ENCODE measurements at regions not wholly inside any gene's neighbourhood (a gene's known extent, or its start where the extent isn't known, plus 50 kb on each side); places are given as distances from the start of the nearest gene placed in this dataset.

DNA sequence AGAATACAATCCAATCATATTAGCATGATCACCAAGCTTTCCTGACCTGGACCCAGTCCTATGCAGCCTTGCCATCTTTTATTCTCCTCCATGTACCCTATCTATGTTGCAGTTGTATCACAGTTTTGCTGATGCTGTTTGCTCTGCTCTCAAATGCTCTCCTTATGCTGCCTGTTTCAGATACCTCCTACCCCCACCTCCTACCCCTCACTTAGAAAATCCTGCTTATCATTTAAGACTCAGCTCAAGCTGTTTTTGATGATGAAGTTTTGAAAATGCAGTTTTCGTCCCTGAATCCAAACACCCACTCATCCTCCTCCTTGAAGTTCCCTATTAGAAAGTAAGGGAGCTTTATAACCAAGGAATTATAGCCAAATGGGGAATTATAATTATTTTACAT, 457.4 kb upstream of the ATP2B1 start:
- 76 to 85% (median 83%) methylated on average over 1 of the region's 1 CpG for WGBS, 5 donors
- Histone ChIP-seq H3K36me3 (no peaks in the 10 kb centered on the region), H3K27me3 (no peaks in the 10 kb centered on the region), H3K4me3 (no peak overlapping the region), H3K4me1 (no peaks in the 10 kb centered on the region), H3K27ac (no peak overlapping the region), H3K9me3 (peaks cover 0 to 2% (median 0%) of the 10 kb centered on the region in 4 donors)
- intact Hi-C loops (cut with DNase I; ENCODE audit: low total_unique reads): no loop called here
- DNase-seq: no peak
- TF ChIP-seq, protein P1, sequence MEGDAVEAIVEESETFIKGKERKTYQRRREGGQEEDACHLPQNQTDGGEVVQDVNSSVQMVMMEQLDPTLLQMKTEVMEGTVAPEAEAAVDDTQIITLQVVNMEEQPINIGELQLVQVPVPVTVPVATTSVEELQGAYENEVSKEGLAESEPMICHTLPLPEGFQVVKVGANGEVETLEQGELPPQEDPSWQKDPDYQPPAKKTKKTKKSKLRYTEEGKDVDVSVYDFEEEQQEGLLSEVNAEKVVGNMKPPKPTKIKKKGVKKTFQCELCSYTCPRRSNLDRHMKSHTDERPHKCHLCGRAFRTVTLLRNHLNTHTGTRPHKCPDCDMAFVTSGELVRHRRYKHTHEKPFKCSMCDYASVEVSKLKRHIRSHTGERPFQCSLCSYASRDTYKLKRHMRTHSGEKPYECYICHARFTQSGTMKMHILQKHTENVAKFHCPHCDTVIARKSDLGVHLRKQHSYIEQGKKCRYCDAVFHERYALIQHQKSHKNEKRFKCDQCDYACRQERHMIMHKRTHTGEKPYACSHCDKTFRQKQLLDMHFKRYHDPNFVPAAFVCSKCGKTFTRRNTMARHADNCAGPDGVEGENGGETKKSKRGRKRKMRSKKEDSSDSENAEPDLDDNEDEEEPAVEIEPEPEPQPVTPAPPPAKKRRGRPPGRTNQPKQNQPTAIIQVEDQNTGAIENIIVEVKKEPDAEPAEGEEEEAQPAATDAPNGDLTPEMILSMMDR (IDR thresholded peaks at IDR 0.05): no peak
- TF ChIP-seq EP300 (IDR thresholded peaks at IDR 0.05) (no peak), POLR2AphosphoS5 (IDR thresholded peaks at IDR 0.05) (no peak), POLR2A (IDR thresholded peaks at IDR 0.05) (no peak)

DNA sequence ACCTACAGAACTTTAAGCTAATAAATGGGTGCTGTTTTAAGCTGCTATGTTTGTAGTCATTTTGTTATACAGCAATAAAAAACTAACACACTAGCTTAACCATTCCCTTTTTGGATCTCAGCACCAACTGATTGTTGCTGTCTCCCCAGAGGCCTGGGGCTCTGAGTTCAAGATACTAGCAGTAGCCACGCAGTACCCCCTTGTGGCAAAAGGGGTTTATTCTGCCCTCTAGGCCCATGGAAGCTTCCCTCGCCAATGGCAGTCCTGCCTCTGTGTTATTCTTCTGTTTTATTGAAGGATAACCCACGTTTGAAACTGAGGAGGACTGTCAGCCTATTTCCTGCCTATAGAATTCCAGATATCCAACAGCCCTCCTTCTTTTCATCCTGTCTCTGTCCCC, 455.3 kb upstream of the ATP2B1 start:
- H3K4me3 ChIP-seq: no peak overlapping the region
- intact Hi-C loops (cut with DNase I; ENCODE audit: low total_unique reads): no loop called here
- TF ChIP-seq POLR2AphosphoS5 (IDR thresholded peaks at IDR 0.05): no peak
- TF ChIP-seq EP300 (IDR thresholded peaks at IDR 0.05): no peak
- TF ChIP-seq, protein P1 (IDR thresholded peaks at IDR 0.05): no peak
- TF ChIP-seq POLR2A (IDR thresholded peaks at IDR 0.05): no peak
- no peaks in the 10 kb centered on the region for H3K4me1 ChIP-seq
- H3K27ac ChIP-seq: no peak overlapping the region
- H3K27me3 ChIP-seq: no peaks in the 10 kb centered on the region
- WGBS, 5 donors: 53 to 74% (median 68%) methylated on average over 3 of the region's 3 CpGs
- H3K36me3 ChIP-seq: no peaks in the 10 kb centered on the region
- peaks cover 0 to 2% (median 0%) of the 10 kb centered on the region in 4 donors for H3K9me3 ChIP-seq
- no peak for DNase-seq

DNA sequence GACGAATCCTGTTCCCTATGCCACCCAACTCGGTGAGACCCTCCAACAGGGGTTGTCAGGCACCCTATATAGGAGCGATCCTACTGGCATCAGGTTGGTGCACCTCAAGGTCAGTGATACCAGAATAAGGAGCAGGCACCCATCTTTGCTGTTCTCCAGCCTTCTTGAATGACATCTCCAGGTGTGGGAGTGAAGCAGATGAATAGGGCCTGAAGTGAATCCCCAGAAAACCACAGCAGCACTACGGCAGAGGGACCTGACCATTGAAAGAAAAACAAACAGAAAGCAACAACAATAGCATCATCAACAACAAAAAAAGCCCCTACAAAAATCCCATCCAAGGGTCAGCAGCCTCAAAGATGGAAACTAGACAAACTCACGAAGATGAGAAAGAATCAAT, 445.2 kb upstream of the ATP2B1 start:
- no peak for DNase-seq
- no peak for TF ChIP-seq POLR2AphosphoS5 (IDR thresholded peaks at IDR 0.05)
- no peak for TF ChIP-seq EP300 (IDR thresholded peaks at IDR 0.05)
- TF ChIP-seq, protein P1 (IDR thresholded peaks at IDR 0.05): no peak
- no peak for TF ChIP-seq POLR2A (IDR thresholded peaks at IDR 0.05)
- Histone ChIP-seq H3K27me3 (no peaks in the 10 kb centered on the region), H3K36me3 (no peaks in the 10 kb centered on the region), H3K4me1 (no peaks in the 10 kb centered on the region), H3K4me3 (no peak overlapping the region), H3K9me3 (no peaks in the 10 kb centered on the region), H3K27ac (no peak overlapping the region)
- intact Hi-C loops (cut with DNase I; ENCODE audit: low total_unique reads): no loop called here
- WGBS, 5 donors: 83 to 93% (median 89%) methylated on average over 5 of the region's 5 CpGs

DNA sequence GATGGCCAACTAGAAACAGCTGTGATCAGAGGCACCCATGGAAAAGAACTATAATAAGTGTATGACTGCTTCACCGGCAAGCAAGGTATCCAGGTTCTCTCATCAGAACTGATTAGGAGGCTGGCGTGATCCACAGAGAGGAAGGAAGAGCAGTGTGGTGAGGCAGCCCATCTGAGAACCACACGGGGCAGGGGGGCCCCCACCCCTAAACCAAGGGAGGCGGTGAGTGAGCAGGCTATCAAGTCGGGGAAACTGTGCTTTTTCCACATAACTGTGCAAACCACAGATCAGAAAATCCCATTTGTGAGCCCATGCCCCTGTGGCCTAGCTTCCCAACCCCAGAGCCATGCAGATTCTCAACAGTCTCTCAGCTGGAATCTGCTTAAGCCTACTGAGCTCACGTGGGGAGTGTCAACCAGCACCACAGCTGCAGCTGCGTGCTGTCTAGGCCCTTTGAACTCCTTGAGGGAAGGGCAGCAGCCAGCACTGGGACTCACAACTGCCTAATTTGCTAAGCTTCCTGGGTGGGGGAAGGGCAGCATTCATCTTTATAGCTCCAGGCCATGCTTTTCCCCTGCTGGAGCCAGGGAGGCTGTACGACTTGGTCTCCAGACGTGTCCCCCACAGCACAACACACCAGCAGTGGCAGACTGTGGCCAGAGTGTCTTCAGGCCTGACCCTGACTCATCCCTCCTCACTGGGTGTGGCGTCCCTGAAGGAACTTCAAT, 444.4 kb upstream of the ATP2B1 start:
- no peak overlapping the region for H3K27ac ChIP-seq
- no peaks in the 10 kb centered on the region for H3K9me3 ChIP-seq
- no peaks in the 10 kb centered on the region for H3K4me1 ChIP-seq
- TF ChIP-seq POLR2A (IDR thresholded peaks at IDR 0.05): no peak
- no peak for TF ChIP-seq EP300 (IDR thresholded peaks at IDR 0.05)
- no peak for TF ChIP-seq POLR2AphosphoS5 (IDR thresholded peaks at IDR 0.05)
- TF ChIP-seq, protein P1 (IDR thresholded peaks at IDR 0.05): no peak
- H3K27me3 ChIP-seq: no peaks in the 10 kb centered on the region
- intact Hi-C loops (cut with DNase I; ENCODE audit: low total_unique reads): no loop called here
- no peaks in the 10 kb centered on the region for H3K36me3 ChIP-seq
- DNase-seq: peak in 1 of 2 donors; percentile 13
- WGBS, 5 donors: 58 to 71% (median 63%) methylated on average over 9 to 10 of the region's 10 CpGs
- no peak overlapping the region for H3K4me3 ChIP-seq

Measured in stomach (tissue), 8 donors.